T-cell (primary cell): ENCODE measurements at regions not wholly inside any gene's neighbourhood (a gene's known extent, or its start where the extent isn't known, plus 50 kb on each side); places are given as distances from the start of the nearest gene placed in this dataset.
"Not testable (repeated sequence)": the region's sequence is repeated elsewhere in the genome, so short reads cannot be mapped to it uniquely, and the experiment has no call there.

Experiments
- ATAC-seq, 4 experiments: fragments of 200-7000 bp in 3 of 4; fragments of 150-1000 bp in 1 of 4; cut with Tn5 transposase; replicated peaks in 1 of 4; 1 replicate in 3 of 4; 2 replicates in 1 of 4; pipeline ENCODE4 v1.10.0; 2021; ENCODE audit warnings: moderate library complexity in 3 of 4, mild to moderate bottlenecking in 2 of 4, moderate number of reproducible peaks in 1 of 4
- CTCF ChIA-PET, 2 donors: fragments of 300-600 bp; sonication (Branson Sonifier 250); formaldehyde crosslinking; loops; one replicate each; lab custom pipeline; 2022; ENCODE audit warnings: antibody characterized with exemption in 2 of 2; lab: Charles Lee
- POLR2A ChIA-PET, 2 donors: fragments of 300-600 bp; sonication (Branson Sonifier 250); formaldehyde crosslinking; loops; one replicate each; lab custom pipeline; 2022; ENCODE audit warnings: antibody characterized with exemption in 2 of 2; lab: Charles Lee
- DNase-seq, 35 experiments: peaks; one replicate each; pipeline versions ENCODE4 v3.0.0 to v3.0.0-alpha.2; 2013 to 2023
- H3K27ac ChIP-seq: one replicate; pipeline ENCODE4 v1.5.1; 2013; ENCODE audit warnings: low read length
- H3K27me3 ChIP-seq, 2 experiments: replicated peaks in 1 of 2; 1 replicate in 1 of 2; 2 replicates in 1 of 2; pipeline versions ENCODE4 v1.6.1 to v1.7.0; 2013; ENCODE audit warnings: low read length in 1 of 2, mixed read lengths in 1 of 2; ENCODE audit not compliant: control insufficient read depth in 2 of 2, insufficient read depth in 2 of 2; ENCODE audit errors: extremely low read depth in 1 of 2
- H3K36me3 ChIP-seq, 2 donors: 1 replicate in 1 of 2; 2 replicates in 1 of 2; pipeline versions ENCODE4 v1.6.1 to v1.7.0; 2013; ENCODE audit warnings: low read length in 1 of 2; ENCODE audit not compliant: control insufficient read depth in 2 of 2, insufficient read depth in 1 of 2; ENCODE audit errors: extremely low read depth in 1 of 2
- H3K4me1 ChIP-seq, 2 experiments: 1 replicate in 1 of 2; 2 replicates in 1 of 2; pipeline versions ENCODE4 v1.6.1 to v1.7.0; 2013; ENCODE audit warnings: low read length in 2 of 2, mixed read lengths in 1 of 2; ENCODE audit not compliant: insufficient read depth in 2 of 2, control insufficient read depth in 1 of 2; ENCODE audit errors: extremely low read depth in 1 of 2
- H3K4me3 ChIP-seq, 2 donors: 1 replicate in 1 of 2; 2 replicates in 1 of 2; pipeline versions ENCODE4 v1.5.1 to v1.7.0; 2013; ENCODE audit warnings: mild to moderate bottlenecking in 2 of 2, low read length in 1 of 2, moderate library complexity in 1 of 2; ENCODE audit not compliant: control insufficient read depth in 1 of 2; ENCODE audit errors: extremely low read depth in 1 of 2
- H3K9me3 ChIP-seq: 2 replicates; pipeline ENCODE4 v1.7.0; 2013
- H3K27ac Mint-ChIP-seq, 2 donors: one replicate each; pipeline ENCODE4 v1.8.0; 2020 to 2021; ENCODE audit warnings: mild to moderate bottlenecking in 2 of 2, mixed read lengths in 2 of 2
- H3K27me3 Mint-ChIP-seq, 2 donors: one replicate each; pipeline ENCODE4 v1.8.0; 2021 to 2022; ENCODE audit warnings: mixed read lengths in 2 of 2
- H3K36me3 Mint-ChIP-seq: one replicate; pipeline ENCODE4 v1.8.0; 2021; ENCODE audit warnings: mixed read lengths
- H3K4me1 Mint-ChIP-seq, 3 donors: one replicate each; pipeline ENCODE4 v1.8.0; 2020 to 2022; ENCODE audit warnings: mixed read lengths in 3 of 3, mild to moderate bottlenecking in 1 of 3
- H3K4me3 Mint-ChIP-seq, 3 donors: one replicate each; pipeline ENCODE4 v1.8.0; 2020 to 2022; ENCODE audit warnings: mild to moderate bottlenecking in 3 of 3, mixed read lengths in 3 of 3, moderate library complexity in 3 of 3
- H3K9me3 Mint-ChIP-seq, 3 donors: one replicate each; pipeline ENCODE4 v1.8.0; 2020 to 2022; ENCODE audit warnings: mixed read lengths in 3 of 3
- WGBS: methylation state at CpG from one replicate; pipeline ENCODE4 v1.1.5; 2013; ENCODE audit warnings: missing lambda C conversion rate; ENCODE audit not compliant: insufficient coverage; 5-methylcytosine and 5-hydroxymethylcytosine counted together

DNA sequence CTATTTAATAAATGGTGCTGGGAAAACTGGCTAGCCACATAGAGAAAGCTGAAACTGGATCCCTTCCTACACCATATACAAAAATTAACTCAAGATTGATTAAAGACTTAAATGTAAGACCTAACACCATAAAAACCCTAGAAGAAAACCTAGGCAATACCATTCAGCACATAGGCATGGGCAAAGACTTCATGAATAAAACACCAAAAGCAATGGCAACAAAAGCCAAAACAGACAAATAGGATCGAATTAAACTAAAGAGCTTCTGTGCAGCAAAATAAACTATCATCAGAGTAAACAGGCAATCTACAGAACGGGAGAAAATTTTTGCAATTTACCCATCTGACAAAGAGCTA is 267.9 kb downstream of the HINT1 start:
- H3K9me3 ChIP-seq, H3K4me3 ChIP-seq, CTCF ChIA-PET, H3K27me3 ChIP-seq, H3K27ac ChIP-seq, H3K27ac Mint-ChIP-seq, H3K36me3 ChIP-seq, DNase-seq, H3K4me1 Mint-ChIP-seq, H3K4me3 Mint-ChIP-seq, ATAC-seq, POLR2A ChIA-PET, H3K4me1 ChIP-seq, H3K36me3 Mint-ChIP-seq: not testable (repeated sequence)
- WGBS = 69% methylated on average over 2 of the region's 2 CpGs
- Mint-ChIP-seq H3K27me3 (peaks cover 16 to 31% of the 10 kb centered on the region in 2 donors), H3K9me3 (peaks cover 5 to 14% (median 7%) of the 10 kb centered on the region in 3 donors)

DNA sequence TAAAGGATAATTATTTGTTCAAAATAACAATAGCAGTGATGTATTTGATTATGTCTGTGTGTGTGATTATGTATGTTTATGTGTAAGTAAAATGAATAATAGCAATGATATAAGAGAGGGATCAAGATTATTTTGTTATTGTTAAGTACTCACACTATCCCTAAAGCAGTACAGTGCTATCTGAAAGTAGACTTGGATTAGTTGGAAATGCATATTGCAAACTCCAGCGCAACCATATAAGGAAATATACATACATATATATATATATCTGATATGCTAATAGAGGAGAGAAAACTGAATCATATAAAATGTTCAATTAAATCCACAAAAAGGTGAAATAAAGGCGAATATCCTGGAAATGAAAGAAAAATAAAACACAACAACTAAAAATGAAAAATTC is 268.4 kb downstream of the HINT1 start:
- no peak for DNase-seq
- CTCF ChIA-PET = no interaction called here
- WGBS = no CpG with 5 or more reads among the region's 2 CpGs
- Histone ChIP-seq H3K36me3 (no peaks in the 10 kb centered on the region), H3K9me3 (no peaks in the 10 kb centered on the region), H3K27ac (no peak overlapping the region), H3K4me1 (no peaks in the 10 kb centered on the region), H3K4me3 (no peak overlapping the region), H3K27me3 (peaks cover 0 to 7% of the 10 kb centered on the region in 2 experiments)
- no peak for ATAC-seq
- no peaks in the 10 kb centered on the region for H3K4me1 Mint-ChIP-seq
- H3K36me3 Mint-ChIP-seq = peaks cover 4% of the 10 kb centered on the region
- peaks cover 18 to 33% of the 10 kb centered on the region in 2 donors for H3K27me3 Mint-ChIP-seq
- H3K27ac Mint-ChIP-seq = no peak overlapping the region
- peaks cover 5 to 11% (median 7%) of the 10 kb centered on the region in 3 donors for H3K9me3 Mint-ChIP-seq
- no peak overlapping the region for H3K4me3 Mint-ChIP-seq
- POLR2A ChIA-PET = no interaction called here

DNA sequence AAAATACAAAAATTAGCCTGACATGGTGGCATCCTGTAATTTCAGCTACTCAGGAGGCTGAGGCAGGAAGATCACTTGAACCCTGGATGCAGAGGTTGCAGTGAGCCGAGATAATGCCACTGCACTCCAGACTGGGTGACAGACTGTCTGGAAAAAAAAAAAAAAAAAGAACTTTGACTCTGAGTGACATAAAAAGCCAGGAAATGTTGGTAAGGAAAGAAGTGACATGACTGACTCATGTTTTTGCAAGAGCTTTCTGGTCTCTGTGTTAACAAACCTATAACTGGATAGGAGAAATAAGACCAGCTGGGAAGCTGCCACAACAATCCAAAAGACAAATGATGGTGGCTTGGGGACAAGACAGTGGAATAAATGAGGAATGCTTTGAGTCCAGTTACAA is 272.1 kb downstream of the HINT1 start:
- Mint-ChIP-seq H3K9me3 (peaks cover 3 to 8% (median 5%) of the 10 kb centered on the region in 3 donors), H3K27ac (no peak overlapping the region), H3K27me3 (peaks cover 25 to 50% of the 10 kb centered on the region in 2 donors), H3K36me3 (peaks cover 4% of the 10 kb centered on the region), H3K4me3 (no peak overlapping the region), H3K4me1 (no peaks in the 10 kb centered on the region)
- H3K9me3 ChIP-seq = no peaks in the 10 kb centered on the region
- no peak overlapping the region for H3K27ac ChIP-seq
- ChIA-PET POLR2A (no interaction called here), CTCF (interaction anchor here in 1 of 2 donors (0.7 kb wide), 2 partner anchors 16 to 93 kb away, joined by 4 to 5 read pairs; no protein-coding TSS in a partner anchor)
- ATAC-seq (no peak), DNase-seq (no peak)
- no CpG with 5 or more reads among the region's 1 CpG for WGBS
- no peaks in the 10 kb centered on the region for H3K4me1 ChIP-seq
- no peak overlapping the region for H3K4me3 ChIP-seq
- no peaks in the 10 kb centered on the region for H3K36me3 ChIP-seq
- peaks cover 0 to 11% of the 10 kb centered on the region in 2 experiments for H3K27me3 ChIP-seq

DNA sequence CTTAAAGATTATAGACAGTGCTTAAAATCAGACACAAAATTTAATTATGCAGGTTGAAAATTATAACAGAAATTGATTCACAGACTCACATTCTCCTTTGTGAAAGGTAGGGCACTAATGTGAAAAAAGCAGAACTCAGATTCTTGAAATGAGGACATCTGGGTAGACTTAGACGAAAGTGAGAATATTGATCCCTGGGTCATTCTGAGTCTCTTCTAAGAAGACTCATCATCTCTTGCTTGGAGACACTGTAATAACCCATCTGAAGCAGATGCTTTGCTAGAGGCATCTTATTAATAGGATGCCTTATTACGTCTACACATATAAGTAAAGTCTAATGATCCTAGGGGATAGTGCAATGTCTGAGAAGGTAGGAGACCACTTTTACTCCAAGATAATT is 274.4 kb downstream of the HINT1 start:
- Histone ChIP-seq H3K36me3 (no peaks in the 10 kb centered on the region), H3K4me1 (peaks cover 0 to 2% of the 10 kb centered on the region in 2 experiments), H3K4me3 (no peak overlapping the region), H3K27me3 (peaks cover 0 to 11% of the 10 kb centered on the region in 2 experiments), H3K27ac (no peak overlapping the region), H3K9me3 (no peaks in the 10 kb centered on the region)
- Mint-ChIP-seq H3K9me3 (peaks cover 3 to 5% (median 4%) of the 10 kb centered on the region in 3 donors), H3K27ac (no peak overlapping the region), H3K36me3 (peaks cover 4% of the 10 kb centered on the region), H3K4me1 (peaks cover 5 to 9% (median 7%) of the 10 kb centered on the region in 3 donors), H3K27me3 (peaks cover 25 to 46% of the 10 kb centered on the region in 2 donors), H3K4me3 (no peak overlapping the region)
- ATAC-seq = no peak
- ChIA-PET POLR2A (no interaction called here), CTCF (no interaction called here)
- no CpG with 5 or more reads among the region's 2 CpGs for WGBS
- no peak for DNase-seq

DNA sequence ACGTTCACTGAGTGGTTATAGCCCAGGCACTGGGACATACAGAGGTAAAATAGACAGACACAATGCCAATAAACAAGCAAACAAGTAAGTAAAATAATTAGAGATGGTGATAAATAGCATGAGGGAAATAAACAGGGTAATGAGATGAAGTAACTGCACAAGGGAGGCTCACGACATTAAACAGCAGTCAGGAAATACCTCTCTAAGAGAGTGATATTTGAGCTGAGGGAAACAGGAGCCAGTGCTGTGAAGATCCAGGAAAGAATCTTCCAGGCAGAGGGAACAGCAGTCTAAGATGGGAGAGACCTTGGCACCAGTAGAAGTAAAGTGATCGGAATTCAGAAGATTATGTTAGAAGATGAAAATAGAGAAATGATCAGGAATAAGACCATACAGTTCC is 279.4 kb downstream of the HINT1 start:
- no peaks in the 10 kb centered on the region for H3K36me3 Mint-ChIP-seq
- no peak overlapping the region for H3K4me3 Mint-ChIP-seq
- peaks cover 5 to 14% (median 7%) of the 10 kb centered on the region in 3 donors for H3K4me1 Mint-ChIP-seq
- Histone ChIP-seq H3K27ac (no peak overlapping the region), H3K4me1 (peaks cover 0 to 2% of the 10 kb centered on the region in 2 experiments), H3K27me3 (no peaks in the 10 kb centered on the region), H3K9me3 (no peaks in the 10 kb centered on the region), H3K36me3 (no peaks in the 10 kb centered on the region), H3K4me3 (no peak overlapping the region)
- H3K9me3 Mint-ChIP-seq = no peaks in the 10 kb centered on the region
- H3K27me3 Mint-ChIP-seq = peaks cover 1 to 16% of the 10 kb centered on the region in 2 donors
- CTCF ChIA-PET = no interaction called here
- no peak overlapping the region for H3K27ac Mint-ChIP-seq
- POLR2A ChIA-PET = no interaction called here
- no peak for ATAC-seq
- WGBS = 80% methylated on average over 1 of the region's 3 CpGs
- DNase-seq = no peak

DNA sequence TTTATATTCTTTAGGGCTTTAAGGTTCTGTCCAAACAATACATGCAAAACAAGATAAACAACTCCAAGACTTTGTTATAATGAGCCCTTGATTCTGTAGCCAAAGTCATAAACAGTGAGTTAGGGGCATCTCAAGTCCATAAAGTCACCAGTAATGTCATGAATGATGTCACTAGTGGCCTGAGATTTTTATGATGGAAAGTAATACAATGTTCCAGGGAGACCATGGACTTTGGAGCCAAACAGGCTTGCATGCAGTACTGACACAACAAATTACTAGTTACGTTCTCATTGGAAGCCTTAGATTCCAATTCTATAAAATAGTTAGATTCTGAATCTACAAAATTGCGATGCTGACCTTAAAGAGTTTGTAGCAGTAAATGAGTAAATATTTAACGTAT is 280.0 kb downstream of the HINT1 start:
- H3K27me3 ChIP-seq = no peaks in the 10 kb centered on the region
- H3K9me3 Mint-ChIP-seq = no peaks in the 10 kb centered on the region
- ATAC-seq (no peak), DNase-seq (no peak)
- peaks cover 0 to 11% of the 10 kb centered on the region in 2 donors for H3K27me3 Mint-ChIP-seq
- no peak overlapping the region for H3K27ac ChIP-seq
- peaks cover 0 to 2% of the 10 kb centered on the region in 2 experiments for H3K4me1 ChIP-seq
- no peak overlapping the region for H3K27ac Mint-ChIP-seq
- H3K9me3 ChIP-seq = no peaks in the 10 kb centered on the region
- ChIA-PET POLR2A (no interaction called here), CTCF (no interaction called here)
- no CpG with 5 or more reads among the region's 3 CpGs for WGBS
- no peak overlapping the region for H3K4me3 Mint-ChIP-seq
- no peaks in the 10 kb centered on the region for H3K36me3 ChIP-seq
- H3K4me3 ChIP-seq = no peak overlapping the region
- no peaks in the 10 kb centered on the region for H3K36me3 Mint-ChIP-seq
- H3K4me1 Mint-ChIP-seq = peaks cover 5 to 14% (median 7%) of the 10 kb centered on the region in 3 donors

DNA sequence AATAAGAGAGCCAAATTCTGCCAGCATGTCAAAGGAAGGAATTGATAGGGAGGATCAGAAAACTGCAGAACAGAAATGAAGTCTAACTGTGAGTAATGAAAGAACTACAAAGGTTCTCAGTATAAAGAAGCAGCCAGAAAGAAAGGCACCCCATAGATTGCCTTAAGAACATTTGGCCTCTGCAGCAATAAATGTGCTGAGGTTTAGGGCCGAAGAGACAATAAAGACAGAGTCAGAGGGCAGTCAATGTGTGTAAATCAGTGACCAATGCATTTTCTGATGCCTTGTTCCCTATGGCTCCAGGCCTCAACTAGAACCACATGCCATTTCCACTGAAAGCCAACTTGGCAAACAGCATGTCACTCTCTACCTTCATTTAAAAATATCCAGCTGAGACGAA is 281.0 kb downstream of the HINT1 start:
- peaks cover 5 to 14% (median 7%) of the 10 kb centered on the region in 3 donors for H3K4me1 Mint-ChIP-seq
- no peak for DNase-seq
- H3K4me3 Mint-ChIP-seq = no peak overlapping the region
- H3K4me3 ChIP-seq = no peak overlapping the region
- H3K9me3 Mint-ChIP-seq = no peaks in the 10 kb centered on the region
- H3K9me3 ChIP-seq = no peaks in the 10 kb centered on the region
- CTCF ChIA-PET = interaction anchor here in 1 of 2 donors (1.2 kb wide), 1 partner anchor 12 kb away, joined by 3 read pairs; no protein-coding TSS in a partner anchor
- ATAC-seq = no peak
- H3K27me3 ChIP-seq = no peaks in the 10 kb centered on the region
- POLR2A ChIA-PET = no interaction called here
- no peaks in the 10 kb centered on the region for H3K36me3 Mint-ChIP-seq
- WGBS = no CpG with 5 or more reads among the region's 2 CpGs
- H3K27ac ChIP-seq = no peak overlapping the region
- peaks cover 0 to 2% of the 10 kb centered on the region in 2 experiments for H3K4me1 ChIP-seq
- no peaks in the 10 kb centered on the region for H3K36me3 ChIP-seq
- peaks cover 5 to 6% of the 10 kb centered on the region in 2 donors for H3K27me3 Mint-ChIP-seq
- H3K27ac Mint-ChIP-seq = no peak overlapping the region
